ENCODE measurements at regions not wholly inside any gene's neighbourhood (a gene's known extent, or its start where the extent isn't known, plus 50 kb on each side); places are given as distances from the start of the nearest gene placed in this dataset.

- no peak for ATAC-seq
- no peak for TF ChIP-seq CTCF (IDR thresholded peaks at IDR 0.05)
- DNase-seq, result no peak
- Histone ChIP-seq H3K4me3 (no peak overlapping the region), H3K36me3 (ENCODE audit: low read depth) (no peaks in the 10 kb centered on the region), H3K4me1 (ENCODE audit: low read depth) (no peaks in the 10 kb centered on the region), H3K9me3 (no peaks in the 10 kb centered on the region)
- intact Hi-C loops (cut with DNase I, micrococcal nuclease), result no loop called here
Observed at GRCh38 chr3:106425026-106425425, 556.2 kb upstream of the CBLB start.

DNA sequence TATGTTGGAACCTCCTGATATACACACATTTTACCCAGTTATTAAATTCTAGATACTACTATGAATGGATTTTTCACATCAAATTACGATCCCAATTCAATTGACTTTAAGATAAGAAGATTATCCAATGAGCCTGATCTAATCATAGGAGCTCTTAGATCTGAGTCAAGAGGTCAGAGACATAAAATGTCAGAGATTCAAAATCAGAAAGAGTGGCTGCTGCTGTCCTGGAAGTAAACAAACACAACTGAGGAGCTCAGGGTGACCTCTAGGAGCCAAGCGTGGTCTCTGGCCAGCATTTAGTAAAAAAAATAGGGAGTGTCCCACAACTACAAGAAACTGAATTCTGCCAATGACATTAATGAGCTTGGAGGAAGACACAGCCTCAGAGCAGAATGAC, 557.1 kb upstream of the CBLB start:
- DNase-seq (no peak), ATAC-seq (no peak)
- no peak for TF ChIP-seq CTCF (IDR thresholded peaks at IDR 0.05)
- no peaks in the 10 kb centered on the region for H3K9me3 ChIP-seq
- no peaks in the 10 kb centered on the region for H3K4me1 ChIP-seq (ENCODE audit: low read depth)
- H3K36me3 ChIP-seq (ENCODE audit: low read depth), result no peaks in the 10 kb centered on the region
- no peak overlapping the region for H3K4me3 ChIP-seq
- intact Hi-C loops (cut with DNase I, micrococcal nuclease), result no loop called here

- no peak for TF ChIP-seq CTCF (IDR thresholded peaks at IDR 0.05)
- intact Hi-C loops (cut with DNase I, micrococcal nuclease), result no loop called here
- H3K4me3 ChIP-seq, result no peak overlapping the region
- no peaks in the 10 kb centered on the region for H3K9me3 ChIP-seq
- no peaks in the 10 kb centered on the region for H3K36me3 ChIP-seq (ENCODE audit: low read depth)
- peak in 1 of 3 donors; percentile 7 for DNase-seq
- ATAC-seq, result peak; percentile 45
- no peaks in the 10 kb centered on the region for H3K4me1 ChIP-seq (ENCODE audit: low read depth)
Observed at GRCh38 chr3:106428565-106428994, 559.8 kb upstream of the CBLB start.

DNA sequence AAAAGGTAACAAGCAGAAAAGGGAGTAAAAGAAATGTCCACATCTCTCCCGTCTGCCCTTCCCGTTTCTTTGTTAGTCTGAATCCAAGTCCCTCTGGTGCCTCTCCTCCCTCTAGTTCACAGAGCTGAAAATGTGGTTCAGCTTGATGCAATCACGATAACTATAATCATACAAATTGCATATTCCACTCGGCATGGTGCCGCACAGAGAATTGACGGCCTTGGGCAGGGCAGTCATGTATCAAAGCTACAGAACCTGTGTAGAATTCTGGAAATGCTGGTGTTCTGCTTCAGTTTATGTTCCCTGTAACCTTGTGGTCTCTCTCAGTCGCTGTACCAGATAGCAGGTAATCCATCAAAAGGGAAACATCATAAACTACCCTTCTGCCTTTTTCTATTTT, 562.9 kb upstream of the CBLB start:
- intact Hi-C loops (cut with DNase I, micrococcal nuclease), result no loop called here
- H3K4me1 ChIP-seq (ENCODE audit: low read depth), result no peaks in the 10 kb centered on the region
- no peak for TF ChIP-seq CTCF (IDR thresholded peaks at IDR 0.05)
- H3K4me3 ChIP-seq, result no peak overlapping the region
- ATAC-seq, result no peak
- no peaks in the 10 kb centered on the region for H3K36me3 ChIP-seq (ENCODE audit: low read depth)
- no peaks in the 10 kb centered on the region for H3K9me3 ChIP-seq
- DNase-seq, result no peak

- ATAC-seq (no peak), DNase-seq (no peak)
- no peak for TF ChIP-seq CTCF (IDR thresholded peaks at IDR 0.05)
- intact Hi-C loops (cut with DNase I, micrococcal nuclease), result no loop called here
- H3K4me1 ChIP-seq (ENCODE audit: low read depth), result no peaks in the 10 kb centered on the region
- no peaks in the 10 kb centered on the region for H3K9me3 ChIP-seq
- H3K36me3 ChIP-seq (ENCODE audit: low read depth), result no peaks in the 10 kb centered on the region
- no peak overlapping the region for H3K4me3 ChIP-seq
Observed at GRCh38 chr3:106435899-106436453, 567.2 kb upstream of the CBLB start.

- intact Hi-C loops (cut with DNase I, micrococcal nuclease), result no loop called here
- Histone ChIP-seq H3K36me3 (ENCODE audit: low read depth) (no peaks in the 10 kb centered on the region), H3K9me3 (no peaks in the 10 kb centered on the region), H3K4me1 (ENCODE audit: low read depth) (no peaks in the 10 kb centered on the region), H3K4me3 (no peak overlapping the region)
- DNase-seq (no peak), ATAC-seq (no peak)
- no peak for TF ChIP-seq CTCF (IDR thresholded peaks at IDR 0.05)
Observed at GRCh38 chr3:106438887-106439286, 570.1 kb upstream of the CBLB start.

Measured in mucosa of descending colon (tissue), 3 donors.